K562 (cell line): ENCODE measurements at regions not wholly inside any gene's neighbourhood (a gene's known extent, or its start where the extent isn't known, plus 50 kb on each side); places are given as distances from the start of the nearest gene placed in this dataset.
A peak's percentile ranks its signal among the peaks of the same experiment; 100 is the strongest.

Experiments
- C11orf30 ChIP-seq: fragments of 450-650 bp; IDR thresholded peaks from 2 replicates; pipeline ENCODE4 v1.6.1; 2016; ENCODE audit warnings: low read depth, mild to moderate bottlenecking
- CBFA2T2 ChIP-seq: fragments of 450-650 bp; conservative IDR thresholded peaks from 2 replicates; pipeline ENCODE4 v1.6.1; 2017; ENCODE audit warnings: mild to moderate bottlenecking
- E2F6 ChIP-seq, 2 experiments: IDR thresholded peaks; 2 replicates each; pipeline ENCODE4 v1.6.1; 2011; ENCODE audit warnings: borderline replicate concordance in 1 of 2, control low read depth in 1 of 2, low read depth in 1 of 2, low read length in 1 of 2, mild to moderate bottlenecking in 1 of 2, mixed read lengths in 1 of 2, moderate library complexity in 1 of 2; ENCODE audit not compliant: insufficient read depth in 1 of 2, insufficient read length in 1 of 2, poor library complexity in 1 of 2, severe bottlenecking in 1 of 2; ENCODE audit errors: extremely low read depth in 1 of 2
- E2F8 ChIP-seq: fragments of 450-650 bp; IDR thresholded peaks from 2 replicates; pipeline ENCODE4 v1.7.1; 2018; ENCODE audit warnings: mild to moderate bottlenecking, low read depth; ENCODE audit not compliant: partially characterized antibody
- ESRRA ChIP-seq: fragments of 450-650 bp; IDR thresholded peaks from 2 replicates; pipeline ENCODE4 v1.6.1; 2014; ENCODE audit warnings: low read depth, mild to moderate bottlenecking, moderate library complexity, borderline replicate concordance
- FOXO4 ChIP-seq: fragments of 450-650 bp; formaldehyde crosslinking; IDR thresholded peaks from 2 replicates; pipeline ENCODE4 v1.4.0; 2020; ENCODE audit warnings: mild to moderate bottlenecking, moderate library complexity
- KLF10 ChIP-seq: fragments of 250-450 bp; sonication (Bioruptor Pico); IDR thresholded peaks from 2 replicates; pipeline ENCODE4 v1.6.1; 2021; ENCODE audit warnings: matching md5 sums
- PHB2 ChIP-seq: fragments of 450-650 bp; IDR thresholded peaks from 2 replicates; pipeline ENCODE4 v1.6.1; 2017; ENCODE audit warnings: low read depth
- POLR2AphosphoS5 ChIP-seq: IDR thresholded peaks from 2 replicates; pipeline ENCODE4 v1.6.1; 2011; ENCODE audit warnings: mild to moderate bottlenecking, low read depth, low read length, moderate library complexity; ENCODE audit not compliant: control insufficient read depth, insufficient read depth
- POLR2H ChIP-seq: IDR thresholded peaks from 2 replicates; pipeline ENCODE4 v1.6.1; 2016; ENCODE audit warnings: missing genetic modification characterization, low read depth, mild to moderate bottlenecking, control low read depth, missing compliant biosample characterization, moderate library complexity
- SIX5 ChIP-seq, 2 experiments: IDR thresholded peaks; 2 replicates each; pipeline ENCODE4 v1.6.1; 2011; ENCODE audit warnings: low read length in 2 of 2, borderline replicate concordance in 1 of 2, low read depth in 1 of 2, mild to moderate bottlenecking in 1 of 2, moderate library complexity in 1 of 2; ENCODE audit not compliant: insufficient read depth in 1 of 2
- TBL1XR1 ChIP-seq, 2 experiments: IDR thresholded peaks; 2 replicates each; pipeline ENCODE4 v1.6.1; 2012; ENCODE audit warnings: improper control_type of control experiment in 2 of 2, low read length in 2 of 2, mild to moderate bottlenecking in 1 of 2
- ZNF165 ChIP-seq: fragments of 250-450 bp; sonication (Bioruptor Pico); IDR thresholded peaks from 2 replicates; pipeline ENCODE4 v1.4.0; 2020; ENCODE audit warnings: borderline replicate concordance
- ZNF449 ChIP-seq: fragments of 250-450 bp; sonication (Bioruptor Pico); IDR thresholded peaks from 2 replicates; pipeline ENCODE4 v1.8.0; 2022; ENCODE audit warnings: moderate library complexity, mild to moderate bottlenecking, inconsistent platforms
- TF ChIP-seq, protein P1 (sequence below): sonication (generic); formaldehyde crosslinking; IDR thresholded peaks from 2 replicates; pipeline ENCODE4 v1.8.0; 2022; ENCODE audit warnings: mild to moderate bottlenecking, missing genetic modification reagents
- TF ChIP-seq, protein P2 (sequence below): fragments of 250-450 bp; sonication (Bioruptor Pico); IDR thresholded peaks from 2 replicates; pipeline ENCODE4 v1.5.0; 2022; ENCODE audit warnings: mild to moderate bottlenecking

DNA sequence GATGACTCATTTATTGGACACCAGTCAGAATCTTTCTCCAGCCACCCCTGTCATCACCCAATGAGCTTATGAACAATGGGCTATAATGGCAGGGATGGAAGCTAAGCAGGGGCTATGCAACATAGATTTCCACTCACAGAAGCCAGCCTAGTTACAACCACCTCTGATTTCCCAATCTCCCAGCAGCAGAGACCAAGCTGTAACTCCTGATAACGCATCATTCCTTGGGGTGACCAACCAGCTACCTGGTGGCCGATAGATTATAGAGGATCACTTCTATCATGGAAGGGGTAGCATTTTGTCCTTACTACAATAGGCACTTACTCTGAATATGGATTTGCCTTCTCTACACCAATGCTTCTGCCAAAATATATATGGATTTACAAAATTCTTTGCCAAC is 302.3 kb upstream of the ATXN7L3B start (continued):
- TF ChIP-seq, protein P1, sequence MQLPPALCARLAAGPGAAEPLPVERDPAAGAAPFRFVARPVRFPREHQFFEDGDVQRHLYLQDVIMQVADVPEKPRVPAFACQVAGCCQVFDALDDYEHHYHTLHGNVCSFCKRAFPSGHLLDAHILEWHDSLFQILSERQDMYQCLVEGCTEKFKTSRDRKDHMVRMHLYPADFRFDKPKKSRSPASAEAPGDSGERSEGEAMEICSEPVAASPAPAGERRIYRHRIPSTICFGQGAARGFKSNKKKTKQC (CRISPR knock-in tag), result no peak
- TF ChIP-seq E2F6 (IDR thresholded peaks at IDR 0.05; ENCODE audit: borderline replicate concordance in 1 of 2, extremely low read depth in 1 of 2, insufficient read depth in 1 of 2, insufficient read length in 1 of 2, low read depth in 1 of 2, low read length in 1 of 2, poor library complexity in 1 of 2, severe bottlenecking in 1 of 2), result no peak
- TF ChIP-seq TBL1XR1 (IDR thresholded peaks at IDR 0.05; ENCODE audit: low read length in 2 of 2), result no peak
- TF ChIP-seq ZNF449 (CRISPR knock-in tag), result no peak
- TF ChIP-seq SIX5 (IDR thresholded peaks at IDR 0.05; ENCODE audit: borderline replicate concordance in 1 of 2, insufficient read depth in 1 of 2, low read depth in 1 of 2, low read length in 2 of 2), result no peak
- peak; percentile 67 for TF ChIP-seq CBFA2T2
- TF ChIP-seq FOXO4, result no peak
- TF ChIP-seq POLR2H (tag), result no peak
- TF ChIP-seq E2F8, result no peak
- no peak for TF ChIP-seq ZNF165
- TF ChIP-seq, protein P2, sequence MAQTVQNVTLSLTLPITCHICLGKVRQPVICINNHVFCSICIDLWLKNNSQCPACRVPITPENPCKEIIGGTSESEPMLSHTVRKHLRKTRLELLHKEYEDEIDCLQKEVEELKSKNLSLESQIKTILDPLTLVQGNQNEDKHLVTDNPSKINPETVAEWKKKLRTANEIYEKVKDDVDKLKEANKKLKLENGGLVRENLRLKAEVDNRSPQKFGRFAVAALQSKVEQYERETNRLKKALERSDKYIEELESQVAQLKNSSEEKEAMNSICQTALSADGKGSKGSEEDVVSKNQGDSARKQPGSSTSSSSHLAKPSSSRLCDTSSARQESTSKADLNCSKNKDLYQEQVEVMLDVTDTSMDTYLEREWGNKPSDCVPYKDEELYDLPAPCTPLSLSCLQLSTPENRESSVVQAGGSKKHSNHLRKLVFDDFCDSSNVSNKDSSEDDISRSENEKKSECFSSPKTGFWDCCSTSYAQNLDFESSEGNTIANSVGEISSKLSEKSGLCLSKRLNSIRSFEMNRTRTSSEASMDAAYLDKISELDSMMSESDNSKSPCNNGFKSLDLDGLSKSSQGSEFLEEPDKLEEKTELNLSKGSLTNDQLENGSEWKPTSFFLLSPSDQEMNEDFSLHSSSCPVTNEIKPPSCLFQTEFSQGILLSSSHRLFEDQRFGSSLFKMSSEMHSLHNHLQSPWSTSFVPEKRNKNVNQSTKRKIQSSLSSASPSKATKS (CRISPR knock-in tag), result no peak
- no peak for TF ChIP-seq ESRRA
- TF ChIP-seq C11orf30, result no peak
- peak; percentile 64 for TF ChIP-seq POLR2AphosphoS5
- no peak for TF ChIP-seq PHB2
- no peak for TF ChIP-seq KLF10 (CRISPR knock-in tag)
